K562 (cell line): ENCODE measurements at regions not wholly inside any gene's neighbourhood (a gene's known extent, or its start where the extent isn't known, plus 50 kb on each side); places are given as distances from the start of the nearest gene placed in this dataset.

Source experiments
- ATAC-seq: fragments of 200-7000 bp; cut with Tn5 transposase; 3 replicates; pipeline ENCODE4 v1.9.1; 2020; ENCODE audit warnings: moderate library complexity
- BruUV-seq: library from RNA; stranded (reverse); fragments of 400-500 nt; replicated peaks from 2 replicates; lab custom pipeline; 2021; lab: Mats Ljungman, UMichigan
- CTCF ChIA-PET: fragments of 300-600 bp; formaldehyde crosslinking; extraction: SDS; loops from one replicate; lab custom pipeline; 2021; ENCODE audit warnings: low intra/inter-chr PET ratio; lab: Yijun Ruan, JAX
- POLR2A ChIA-PET: fragments of 300-600, 350-650 bp; sonication (Branson Sonifier 250); formaldehyde crosslinking; extraction: SDS; loops from one replicate; lab custom pipeline; 2021; ENCODE audit warnings: antibody characterized with exemption, inconsistent platforms; lab: Yijun Ruan, JAX
- DNase-seq, 4 experiments: peaks; one replicate each; pipeline versions ENCODE4 v3.0.0 to v3.0.0-alpha.2; 2011 to 2018; ENCODE audit warnings: low spot score in 3 of 4, mixed read lengths in 3 of 4; ENCODE audit errors: extremely low read depth in 1 of 4
- FAIRE-seq: peaks from 2 replicates; lab custom pipeline; 2011; peaks lifted over from hg19 to GRCh38; lab: Jason Lieb, UNC
- H2AFZ ChIP-seq: 2 replicates; pipeline ENCODE4 v1.6.0; 2011; ENCODE audit warnings: low read depth, low read length, control low read depth, inconsistent platforms
- H3K27ac ChIP-seq: fragments of 200-600 bp; 3 replicates; pipeline ENCODE4 v1.8.0; 2011; ENCODE audit warnings: low read depth, mild to moderate bottlenecking, control low read depth, inconsistent platforms, low read length, moderate library complexity, mixed read lengths; ENCODE audit errors: extremely low read depth
- H3K27me3 ChIP-seq, 2 experiments: fragments of 300-600 bp in 1 of 2; 2 replicates in 1 of 2; 3 replicates in 1 of 2; pipeline versions ENCODE4 v1.6.0 to v1.8.0; 2011; ENCODE audit warnings: inconsistent platforms in 2 of 2, low read length in 2 of 2, mild to moderate bottlenecking in 1 of 2, mixed read lengths in 1 of 2, moderate library complexity in 1 of 2; ENCODE audit not compliant: control insufficient read depth in 2 of 2, insufficient read depth in 2 of 2
- H3K36me3 ChIP-seq: fragments of 300-600 bp; 3 replicates; pipeline ENCODE4 v1.8.0; 2011; ENCODE audit warnings: mild to moderate bottlenecking, low read length, inconsistent platforms; ENCODE audit not compliant: control insufficient read depth, insufficient read depth
- H3K4me1 ChIP-seq, 2 experiments: fragments of 200-600 bp in 1 of 2; replicated peaks in 1 of 2; 2 replicates in 1 of 2; 3 replicates in 1 of 2; pipeline versions ENCODE4 v1.5.1 to v1.8.0; 2011; ENCODE audit warnings: inconsistent platforms in 2 of 2, low read length in 2 of 2, mild to moderate bottlenecking in 1 of 2, mixed read lengths in 1 of 2, moderate library complexity in 1 of 2; ENCODE audit not compliant: control insufficient read depth in 2 of 2, insufficient read depth in 2 of 2
- H3K4me2 ChIP-seq: 2 replicates; pipeline ENCODE4 v1.6.1; 2011; ENCODE audit warnings: low read length, control low read depth, inconsistent platforms, mixed read lengths; ENCODE audit not compliant: insufficient read depth
- H3K4me3 ChIP-seq: fragments of 200-600 bp; sonication (generic), shearing (Covaris generic); 2 replicates; pipeline ENCODE4 v1.5.1; 2016; ENCODE audit warnings: control low read depth, inconsistent platforms
- H3K79me2 ChIP-seq: fragments of 200-600 bp; 3 replicates; pipeline ENCODE4 v1.8.0; 2011; ENCODE audit warnings: low read length, inconsistent platforms; ENCODE audit not compliant: control insufficient read depth, insufficient read depth
- H3K9ac ChIP-seq, 2 experiments: 2 replicates each; pipeline versions ENCODE4 v1.6.0 to v1.6.1; 2011; ENCODE audit warnings: low read depth in 2 of 2, low read length in 2 of 2, control low read depth in 1 of 2, inconsistent platforms in 1 of 2, mild to moderate bottlenecking in 1 of 2, mixed read lengths in 1 of 2; ENCODE audit not compliant: insufficient read depth in 1 of 2
- H3K9me1 ChIP-seq: one replicate; pipeline ENCODE4 v1.6.0; 2011; ENCODE audit warnings: inconsistent platforms, mild to moderate bottlenecking, low read length, moderate library complexity; ENCODE audit not compliant: control insufficient read depth, insufficient read depth
- H3K9me3 ChIP-seq: replicated peaks from 2 replicates; pipeline ENCODE4 v1.5.1; 2011; ENCODE audit warnings: low read depth, low read length, inconsistent platforms; ENCODE audit not compliant: control insufficient read depth, insufficient read depth
- H4K20me1 ChIP-seq: replicated peaks from 2 replicates; pipeline ENCODE4 v1.6.1; 2011; ENCODE audit warnings: low read length, inconsistent platforms, mixed read lengths; ENCODE audit not compliant: control insufficient read depth, insufficient read depth
- CCAR2 ChIP-seq: fragments of 200-400 bp; formaldehyde crosslinking; IDR thresholded peaks from 2 replicates; pipeline ENCODE4 v1.6.1; 2017; ENCODE audit warnings: mild to moderate bottlenecking, low read depth, low read length
- CHD4 ChIP-seq: fragments of 200-600 bp; sonication (generic); IDR thresholded peaks from 3 replicates; pipeline ENCODE4 v1.6.1; 2012; ENCODE audit warnings: low read depth, mild to moderate bottlenecking, mixed read lengths, low read length, inconsistent platforms; ENCODE audit not compliant: insufficient read depth, insufficient replicate concordance, poor library complexity, severe bottlenecking
- CREBBP ChIP-seq: IDR thresholded peaks from one replicate; pipeline ENCODE4 v1.6.1; 2012; ENCODE audit warnings: low read depth, mild to moderate bottlenecking, control low read depth, inconsistent platforms, low read length
- EP400 ChIP-seq: fragments of 450-650 bp; IDR thresholded peaks from 2 replicates; pipeline ENCODE4 v1.6.1; 2017; ENCODE audit warnings: antibody characterized with exemption, mild to moderate bottlenecking, moderate library complexity
- GMEB1 ChIP-seq: fragments of 250-450 bp; sonication (Bioruptor Pico); IDR thresholded peaks from 2 replicates; pipeline ENCODE4 v1.4.0; 2020; ENCODE audit warnings: mild to moderate bottlenecking
- MGA ChIP-seq: fragments of 450-650 bp; IDR thresholded peaks from 2 replicates; pipeline ENCODE4 v1.6.1; 2016; ENCODE audit warnings: mild to moderate bottlenecking, moderate library complexity
- RFX1 ChIP-seq: fragments of 450-650 bp; IDR thresholded peaks from 2 replicates; pipeline ENCODE4 v1.6.1; 2016; ENCODE audit warnings: mild to moderate bottlenecking, moderate library complexity
- SNRNP70 ChIP-seq: fragments of 200-400 bp; formaldehyde crosslinking; optimal IDR thresholded peaks from 2 replicates; pipeline ENCODE3; 2017; ENCODE audit warnings: low read depth, low read length
- SRSF3 ChIP-seq: fragments of 200-400 bp; formaldehyde crosslinking; IDR thresholded peaks from 2 replicates; pipeline ENCODE4 v1.6.1; 2016; ENCODE audit warnings: mild to moderate bottlenecking, low read length, moderate library complexity; ENCODE audit not compliant: insufficient read depth
- ZSCAN32 ChIP-seq: fragments of 450-650 bp; formaldehyde crosslinking; IDR thresholded peaks from 2 replicates; pipeline ENCODE4 v1.4.0; 2020; ENCODE audit warnings: mild to moderate bottlenecking, moderate library complexity
- in situ Hi-C: fragments of 300-500 bp; cut with MboI; formaldehyde crosslinking; loops from 4 replicates; pipeline ENCODE4 v1.15.0; 2018; ENCODE audit warnings: inconsistent platforms, mixed read lengths
- intact Hi-C: fragments of 100-400 bp; cut with micrococcal nuclease; formaldehyde crosslinking; loops from 2 replicates; pipeline ENCODE4 v1.14.2; 2022

GRCh38 chr18:45374236-45374635 lies 241.0 kb upstream of the SLC14A2 start:
- H3K4me2 ChIP-seq, result no peak overlapping the region
- H3K9me1 ChIP-seq, result no peaks in the 10 kb centered on the region
- no peak for FAIRE-seq
- H3K9me3 ChIP-seq, result no peaks in the 10 kb centered on the region
- ChIA-PET POLR2A (no interaction called here), CTCF (no interaction called here)
- intact Hi-C loops, result no loop called here
- H3K27ac ChIP-seq, result no peak overlapping the region
- H3K4me1 ChIP-seq, result no peaks in the 10 kb centered on the region
- no peaks in the 10 kb centered on the region for H3K36me3 ChIP-seq
- H3K79me2 ChIP-seq, result no peaks in the 10 kb centered on the region
- H3K4me3 ChIP-seq, result no peak overlapping the region
- in situ Hi-C loops, result no loop called here
- no peaks in the 10 kb centered on the region for H4K20me1 ChIP-seq
- no peak overlapping the region for H3K9ac ChIP-seq
- no peak for DNase-seq
- no peaks in the 10 kb centered on the region for H3K27me3 ChIP-seq
- no peak for ATAC-seq
- no peak overlapping the region for H2AFZ ChIP-seq
- no TSS peak for BruUV-seq
- TF ChIP-seq SRSF3 (no peak), GMEB1 (no peak), MGA (no peak), ZSCAN32 (CRISPR knock-in tag) (no peak), SNRNP70 (no peak), EP400 (no peak), RFX1 (no peak), CHD4 (no peak), CCAR2 (no peak), CREBBP (no peak)
